GM12892 (cell line): ENCODE measurements at regions not wholly inside any gene's neighbourhood (a gene's known extent, or its start where the extent isn't known, plus 50 kb on each side); places are given as distances from the start of the nearest gene placed in this dataset.

Experiments
- POLR2A ChIP-seq: IDR thresholded peaks from 2 replicates; pipeline ENCODE4 v1.6.1; 2011; ENCODE audit warnings: low read depth, low read length, control low read depth
- TAF1 ChIP-seq: IDR thresholded peaks from 2 replicates; pipeline ENCODE4 v1.6.1; 2011; ENCODE audit warnings: low read depth, mild to moderate bottlenecking, control low read depth, low read length, borderline replicate concordance

DNA sequence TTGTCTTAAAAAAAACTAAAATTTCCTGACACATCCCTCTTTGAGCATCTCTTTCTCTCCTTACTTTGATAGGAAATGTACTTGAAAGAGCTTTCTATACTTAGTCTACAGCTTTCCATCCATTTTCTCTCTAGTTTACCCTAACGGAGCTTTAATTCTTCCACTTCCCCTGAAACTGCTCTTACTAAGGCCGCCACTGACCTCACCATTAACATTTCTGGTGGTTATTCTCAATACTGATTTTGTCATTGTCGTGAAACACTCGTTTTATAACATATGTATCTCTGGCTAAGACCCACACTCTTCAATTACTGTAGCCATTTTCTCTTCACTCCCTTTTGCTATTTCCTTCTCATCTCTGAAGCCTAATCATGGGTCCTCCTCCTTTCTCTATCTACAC is 262.0 kb upstream of the FERD3L start:
- TF ChIP-seq POLR2A = no peak
- no peak for TF ChIP-seq TAF1
